Kidney epithelial cell (primary cell): ENCODE measurements at regions not wholly inside any gene's neighbourhood (a gene's known extent, or its start where the extent isn't known, plus 50 kb on each side); places are given as distances from the start of the nearest gene placed in this dataset.

Experiments
- DNase-seq: peaks from one replicate; pipeline ENCODE4 v3.0.0-alpha.2; 2010; ENCODE audit warnings: low read depth
- H3K27me3 ChIP-seq: 2 replicates; pipeline ENCODE4 v1.6.0; 2011; ENCODE audit warnings: low read length; ENCODE audit not compliant: control insufficient read depth, insufficient read depth
- H3K36me3 ChIP-seq: 2 replicates; pipeline ENCODE4 v1.5.1; 2011; ENCODE audit warnings: low read length; ENCODE audit not compliant: control insufficient read depth, insufficient read depth
- H3K4me3 ChIP-seq: 2 replicates; pipeline ENCODE4 v1.5.1; 2011; ENCODE audit warnings: low read depth, mild to moderate bottlenecking, control low read depth, low read length
- CTCF ChIP-seq: IDR thresholded peaks from 2 replicates; pipeline ENCODE4 v1.5.1; 2011; ENCODE audit warnings: mild to moderate bottlenecking, moderate library complexity, low read length, control low read depth, inconsistent platforms; ENCODE audit not compliant: insufficient read depth, poor library complexity, severe bottlenecking

- H3K27me3 ChIP-seq, result no peaks in the 10 kb centered on the region
- DNase-seq, result no peak
- H3K4me3 ChIP-seq, result no peak overlapping the region
- TF ChIP-seq CTCF, result no peak
- no peaks in the 10 kb centered on the region for H3K36me3 ChIP-seq
Observed at GRCh38 chr1:164343189-164343588, 215.8 kb upstream of the PBX1 start.

- Histone ChIP-seq H3K4me3 (no peak overlapping the region), H3K36me3 (no peaks in the 10 kb centered on the region), H3K27me3 (no peaks in the 10 kb centered on the region)
- TF ChIP-seq CTCF, result no peak
- DNase-seq, result no peak
Observed at GRCh38 chr1:164347980-164348379, 211.0 kb upstream of the PBX1 start.

GRCh38 chr1:164356511-164356910, 202.5 kb upstream of the PBX1 start:
- no peaks in the 10 kb centered on the region for H3K36me3 ChIP-seq
- no peak for DNase-seq
- no peak overlapping the region for H3K4me3 ChIP-seq
- no peaks in the 10 kb centered on the region for H3K27me3 ChIP-seq
- TF ChIP-seq CTCF, result no peak

- no peak for DNase-seq
- H3K27me3 ChIP-seq, result no peaks in the 10 kb centered on the region
- TF ChIP-seq CTCF, result no peak
- no peak overlapping the region for H3K4me3 ChIP-seq
- H3K36me3 ChIP-seq, result no peaks in the 10 kb centered on the region
Observed at GRCh38 chr1:164360265-164360664, 198.7 kb upstream of the PBX1 start.

- H3K4me3 ChIP-seq, result no peak overlapping the region
- TF ChIP-seq CTCF, result no peak
- DNase-seq, result no peak
- no peaks in the 10 kb centered on the region for H3K27me3 ChIP-seq
- H3K36me3 ChIP-seq, result no peaks in the 10 kb centered on the region
Observed at GRCh38 chr1:164361927-164362326, 197.1 kb upstream of the PBX1 start.

- no peak for TF ChIP-seq CTCF
- Histone ChIP-seq H3K36me3 (no peaks in the 10 kb centered on the region), H3K27me3 (no peaks in the 10 kb centered on the region), H3K4me3 (no peak overlapping the region)
- DNase-seq, result no peak
Observed at GRCh38 chr1:164363980-164364379, 195.0 kb upstream of the PBX1 start.
